GM23338 (cell line): ENCODE measurements at regions not wholly inside any gene's neighbourhood (a gene's known extent, or its start where the extent isn't known, plus 50 kb on each side); places are given as distances from the start of the nearest gene placed in this dataset.

Experiments used
- ATAC-seq: fragments of 200-7000 bp; cut with Tn5 transposase; 3 replicates; pipeline ENCODE4 v1.9.1; 2020
- DNase-seq: peaks from one replicate; pipeline ENCODE4 v3.0.0-alpha.2; 2015; ENCODE audit warnings: low spot score
- H2AFZ ChIP-seq: fragments of 200-600 bp; sonication (generic); 2 replicates; pipeline ENCODE4 v1.8.0; 2016; ENCODE audit warnings: antibody characterized with exemption, mild to moderate bottlenecking, moderate library complexity
- H3F3A ChIP-seq: fragments of 200-600 bp; sonication (generic); replicated peaks from 2 replicates; pipeline ENCODE4 v1.8.0; 2017; ENCODE audit warnings: antibody characterized with exemption, mixed run types, low read depth
- H3K27ac ChIP-seq: fragments of 200-600 bp; sonication (generic); 2 replicates; pipeline ENCODE4 v1.6.1; 2016; ENCODE audit warnings: low read depth
- H3K27me3 ChIP-seq: fragments of 200-600 bp; sonication (generic); 2 replicates; pipeline ENCODE4 v1.8.0; 2016; ENCODE audit warnings: mild to moderate bottlenecking, mixed run types, moderate library complexity; ENCODE audit not compliant: insufficient read depth
- H3K36me3 ChIP-seq: fragments of 200-600 bp; sonication (generic); 2 replicates; pipeline ENCODE4 v1.8.0; 2016; ENCODE audit warnings: mild to moderate bottlenecking; ENCODE audit not compliant: insufficient read depth
- H3K4me1 ChIP-seq: fragments of 200-600 bp; sonication (generic); 2 replicates; pipeline ENCODE4 v1.8.0; 2016; ENCODE audit warnings: mild to moderate bottlenecking, moderate library complexity; ENCODE audit not compliant: insufficient read depth
- H3K4me2 ChIP-seq: fragments of 200-600 bp; sonication (generic); 2 replicates; pipeline ENCODE4 v1.7.1; 2017; ENCODE audit warnings: mixed run types
- H3K4me3 ChIP-seq: fragments of 200-600 bp; sonication (generic); 2 replicates; pipeline ENCODE4 v1.6.1; 2016; ENCODE audit warnings: mixed run types
- H3K79me2 ChIP-seq: fragments of 200-600 bp; sonication (generic); replicated peaks from 2 replicates; pipeline ENCODE4 v1.8.0; 2017; ENCODE audit warnings: mild to moderate bottlenecking; ENCODE audit not compliant: insufficient read depth
- H3K9me2 ChIP-seq: fragments of 200-600 bp; sonication (generic); 2 replicates; pipeline ENCODE4 v1.8.0; 2017; ENCODE audit not compliant: insufficient read depth
- H4K20me1 ChIP-seq: fragments of 200-600 bp; sonication (generic); replicated peaks from 2 replicates; pipeline ENCODE4 v1.8.0; 2017; ENCODE audit warnings: mild to moderate bottlenecking; ENCODE audit not compliant: insufficient read depth
- H3K27ac Mint-ChIP-seq: 2 replicates; pipeline ENCODE4 v1.8.0; 2020; ENCODE audit warnings: inconsistent platforms, mild to moderate bottlenecking, moderate library complexity, mixed read lengths
- H3K27me3 Mint-ChIP-seq: 3 replicates; pipeline ENCODE4 v1.8.0; 2022; ENCODE audit warnings: low read depth, mild to moderate bottlenecking, moderate library complexity, mixed read lengths, inconsistent platforms; ENCODE audit not compliant: insufficient read depth, poor library complexity
- H3K36me3 Mint-ChIP-seq: 3 replicates; pipeline ENCODE4 v1.8.0; 2021; ENCODE audit warnings: low read depth, mild to moderate bottlenecking, inconsistent platforms, moderate library complexity, mixed read lengths
- H3K4me1 Mint-ChIP-seq: 3 replicates; pipeline ENCODE4 v1.8.0; 2020; ENCODE audit warnings: mild to moderate bottlenecking, inconsistent platforms, mixed read lengths
- H3K4me3 Mint-ChIP-seq: 3 replicates; pipeline ENCODE4 v1.8.0; 2021; ENCODE audit warnings: moderate library complexity, mild to moderate bottlenecking, inconsistent platforms, mixed read lengths
- H3K9me3 Mint-ChIP-seq: 3 replicates; pipeline ENCODE4 v1.8.0; 2020; ENCODE audit warnings: moderate library complexity, mild to moderate bottlenecking, inconsistent platforms, mixed read lengths
- CREB1 ChIP-seq: fragments of 250-450 bp; sonication (Bioruptor Pico); IDR thresholded peaks from 2 replicates; pipeline ENCODE4 v1.5.0; 2020; ENCODE audit warnings: low read depth, mild to moderate bottlenecking, moderate library complexity
- EZH2 ChIP-seq: fragments of 200-600 bp; sonication (generic); IDR thresholded peaks from one replicate; pipeline ENCODE4 v1.8.0; 2017; ENCODE audit warnings: antibody characterized with exemption, mild to moderate bottlenecking, low read depth; ENCODE audit not compliant: unreplicated experiment
- EZH2phosphoT487 ChIP-seq: fragments of 200-600 bp; sonication (generic); IDR thresholded peaks from one replicate; pipeline ENCODE4 v1.8.1; 2018; ENCODE audit warnings: antibody characterized with exemption; ENCODE audit not compliant: unreplicated experiment
- JUNB ChIP-seq: IDR thresholded peaks from one replicate; pipeline ENCODE4 v1.6.1; 2016; ENCODE audit warnings: antibody characterized with exemption; ENCODE audit not compliant: unreplicated experiment
- NANOG ChIP-seq: IDR thresholded peaks from 2 replicates; pipeline ENCODE4 v1.6.1; 2016; ENCODE audit warnings: antibody characterized with exemption, borderline replicate concordance
- STAT1 ChIP-seq: IDR thresholded peaks from one replicate; pipeline ENCODE4 v1.6.1; 2016; ENCODE audit warnings: antibody characterized with exemption; ENCODE audit not compliant: unreplicated experiment
- ZNF114 ChIP-seq: fragments of 250-450 bp; sonication (Bioruptor Pico); IDR thresholded peaks from 2 replicates; pipeline ENCODE4 v1.5.0; 2020; ENCODE audit warnings: mild to moderate bottlenecking, moderate library complexity
- ZNF331 ChIP-seq: fragments of 250-450 bp; sonication (Bioruptor Pico); IDR thresholded peaks from 2 replicates; pipeline ENCODE4 v1.5.0; 2020; ENCODE audit warnings: low read depth, mild to moderate bottlenecking, moderate library complexity
- TF ChIP-seq, protein P1 (sequence below), 2 experiments: fragments of 200-600 bp in 1 of 2; sonication (generic) in 1 of 2; conservative IDR thresholded peaks; 2 replicates each; pipeline versions ENCODE4 v1.5.1 to v1.6.1; 2016 to 2017; ENCODE audit warnings: antibody characterized with exemption in 2 of 2, low read depth in 2 of 2, mild to moderate bottlenecking in 2 of 2, moderate library complexity in 1 of 2
- TF ChIP-seq, protein P2 (sequence below): IDR thresholded peaks from one replicate; pipeline ENCODE4 v1.6.1; 2018; ENCODE audit warnings: antibody characterized with exemption; ENCODE audit not compliant: unreplicated experiment

- Mint-ChIP-seq H3K9me3 (no peaks in the 10 kb centered on the region; the same call in 2 of the 3 replicates), H3K36me3 (0 out of 3 replicates have a peak, but pooled peaks cover 2% of the 10 kb centered on the region), H3K4me1 (peaks cover 6% of the 10 kb centered on the region), H3K4me3 (no peak overlapping the region), H3K27ac (no peak overlapping the region), H3K27me3 (no peaks in the 10 kb centered on the region)
- TF ChIP-seq JUNB: no peak
- TF ChIP-seq, protein P1, sequence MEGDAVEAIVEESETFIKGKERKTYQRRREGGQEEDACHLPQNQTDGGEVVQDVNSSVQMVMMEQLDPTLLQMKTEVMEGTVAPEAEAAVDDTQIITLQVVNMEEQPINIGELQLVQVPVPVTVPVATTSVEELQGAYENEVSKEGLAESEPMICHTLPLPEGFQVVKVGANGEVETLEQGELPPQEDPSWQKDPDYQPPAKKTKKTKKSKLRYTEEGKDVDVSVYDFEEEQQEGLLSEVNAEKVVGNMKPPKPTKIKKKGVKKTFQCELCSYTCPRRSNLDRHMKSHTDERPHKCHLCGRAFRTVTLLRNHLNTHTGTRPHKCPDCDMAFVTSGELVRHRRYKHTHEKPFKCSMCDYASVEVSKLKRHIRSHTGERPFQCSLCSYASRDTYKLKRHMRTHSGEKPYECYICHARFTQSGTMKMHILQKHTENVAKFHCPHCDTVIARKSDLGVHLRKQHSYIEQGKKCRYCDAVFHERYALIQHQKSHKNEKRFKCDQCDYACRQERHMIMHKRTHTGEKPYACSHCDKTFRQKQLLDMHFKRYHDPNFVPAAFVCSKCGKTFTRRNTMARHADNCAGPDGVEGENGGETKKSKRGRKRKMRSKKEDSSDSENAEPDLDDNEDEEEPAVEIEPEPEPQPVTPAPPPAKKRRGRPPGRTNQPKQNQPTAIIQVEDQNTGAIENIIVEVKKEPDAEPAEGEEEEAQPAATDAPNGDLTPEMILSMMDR (conservative IDR thresholded peaks at IDR 0.05; ENCODE audit: low read depth in 2 of 2): peak; percentile 68 to 73
- no peaks in the 10 kb centered on the region for H3K27me3 ChIP-seq
- ATAC-seq (peak; percentile 91), DNase-seq (peak; percentile 79)
- no peaks in the 10 kb centered on the region for H3F3A ChIP-seq
- H3K79me2 ChIP-seq: no peaks in the 10 kb centered on the region
- no peak overlapping the region for H3K27ac ChIP-seq
- no peak overlapping the region for H2AFZ ChIP-seq
- no peaks in the 10 kb centered on the region for H4K20me1 ChIP-seq
- H3K4me3 ChIP-seq: no peak overlapping the region
- H3K36me3 ChIP-seq: no peaks in the 10 kb centered on the region
- H3K4me1 ChIP-seq: no peaks in the 10 kb centered on the region
- H3K9me2 ChIP-seq: no peaks in the 10 kb centered on the region
- no peak overlapping the region for H3K4me2 ChIP-seq
These were observed 213.4 kb upstream of the S100G start for GRCh38 chrX:16436348-16437188.

DNA sequence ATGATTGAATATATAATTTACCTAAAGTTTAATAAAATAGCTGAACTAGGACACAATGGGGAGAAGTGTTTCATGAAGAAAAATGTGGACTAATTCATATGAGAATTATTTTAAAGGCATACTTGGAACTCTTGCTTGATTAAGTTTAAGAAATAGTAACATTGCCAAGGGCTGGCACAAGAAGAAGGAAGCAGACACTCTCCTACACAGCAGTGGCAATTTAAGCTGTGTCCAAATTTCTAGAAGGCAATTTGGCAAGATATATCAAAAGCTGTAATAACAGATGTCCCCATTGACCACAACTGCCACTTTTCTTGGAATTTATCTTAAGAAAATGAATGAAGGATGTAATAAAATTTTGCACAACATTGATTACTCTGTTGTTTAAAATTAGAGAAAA is 209.5 kb upstream of the S100G start:
- Histone ChIP-seq H3K4me3 (no peak overlapping the region), H3K27ac (no peak overlapping the region), H3K9me2 (no peaks in the 10 kb centered on the region), H4K20me1 (no peaks in the 10 kb centered on the region), H3K36me3 (no peaks in the 10 kb centered on the region), H3K4me1 (0 out of 2 replicates have a peak, but pooled peaks cover 3% of the 10 kb centered on the region), H3F3A (no peaks in the 10 kb centered on the region), H3K4me2 (no peak overlapping the region), H3K27me3 (no peaks in the 10 kb centered on the region), H3K79me2 (no peaks in the 10 kb centered on the region), H2AFZ (no peak overlapping the region)
- H3K36me3 Mint-ChIP-seq: peaks cover 7% of the 10 kb centered on the region; the same call in 1 of the 3 replicates
- no peaks in the 10 kb centered on the region; the same call in 2 of the 3 replicates for H3K9me3 Mint-ChIP-seq
- H3K27me3 Mint-ChIP-seq: peaks cover 1% of the 10 kb centered on the region
- peaks cover 8% of the 10 kb centered on the region for H3K4me1 Mint-ChIP-seq
- DNase-seq (no peak), ATAC-seq (no peak)
- H3K4me3 Mint-ChIP-seq: no peak overlapping the region
- H3K27ac Mint-ChIP-seq: no peak overlapping the region
- TF ChIP-seq STAT1 (no peak), ZNF331 (CRISPR knock-in tag) (no peak), EZH2 (no peak), NANOG (no peak), ZNF114 (no peak), EZH2phosphoT487 (no peak), CREB1 (no peak)
- TF ChIP-seq, protein P2, sequence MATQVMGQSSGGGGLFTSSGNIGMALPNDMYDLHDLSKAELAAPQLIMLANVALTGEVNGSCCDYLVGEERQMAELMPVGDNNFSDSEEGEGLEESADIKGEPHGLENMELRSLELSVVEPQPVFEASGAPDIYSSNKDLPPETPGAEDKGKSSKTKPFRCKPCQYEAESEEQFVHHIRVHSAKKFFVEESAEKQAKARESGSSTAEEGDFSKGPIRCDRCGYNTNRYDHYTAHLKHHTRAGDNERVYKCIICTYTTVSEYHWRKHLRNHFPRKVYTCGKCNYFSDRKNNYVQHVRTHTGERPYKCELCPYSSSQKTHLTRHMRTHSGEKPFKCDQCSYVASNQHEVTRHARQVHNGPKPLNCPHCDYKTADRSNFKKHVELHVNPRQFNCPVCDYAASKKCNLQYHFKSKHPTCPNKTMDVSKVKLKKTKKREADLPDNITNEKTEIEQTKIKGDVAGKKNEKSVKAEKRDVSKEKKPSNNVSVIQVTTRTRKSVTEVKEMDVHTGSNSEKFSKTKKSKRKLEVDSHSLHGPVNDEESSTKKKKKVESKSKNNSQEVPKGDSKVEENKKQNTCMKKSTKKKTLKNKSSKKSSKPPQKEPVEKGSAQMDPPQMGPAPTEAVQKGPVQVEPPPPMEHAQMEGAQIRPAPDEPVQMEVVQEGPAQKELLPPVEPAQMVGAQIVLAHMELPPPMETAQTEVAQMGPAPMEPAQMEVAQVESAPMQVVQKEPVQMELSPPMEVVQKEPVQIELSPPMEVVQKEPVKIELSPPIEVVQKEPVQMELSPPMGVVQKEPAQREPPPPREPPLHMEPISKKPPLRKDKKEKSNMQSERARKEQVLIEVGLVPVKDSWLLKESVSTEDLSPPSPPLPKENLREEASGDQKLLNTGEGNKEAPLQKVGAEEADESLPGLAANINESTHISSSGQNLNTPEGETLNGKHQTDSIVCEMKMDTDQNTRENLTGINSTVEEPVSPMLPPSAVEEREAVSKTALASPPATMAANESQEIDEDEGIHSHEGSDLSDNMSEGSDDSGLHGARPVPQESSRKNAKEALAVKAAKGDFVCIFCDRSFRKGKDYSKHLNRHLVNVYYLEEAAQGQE: no peak
- TF ChIP-seq, protein P1 (conservative IDR thresholded peaks at IDR 0.05; ENCODE audit: low read depth in 2 of 2): no peak
